A549 (cell line): ENCODE measurements at regions not wholly inside any gene's neighbourhood (a gene's known extent, or its start where the extent isn't known, plus 50 kb on each side); places are given as distances from the start of the nearest gene placed in this dataset.
"Not testable (repeated sequence)": the region's sequence is repeated elsewhere in the genome, so short reads cannot be mapped to it uniquely, and the experiment has no call there.

Experiments
- ATAC-seq, 2 experiments: fragments of 200-7000 bp in 1 of 2; fragments of >200 bp in 1 of 2; cut with Nextera tagmentation in 1 of 2; cut with Tn5 transposase in 1 of 2; 3 replicates each; pipeline versions ENCODE4 v1.8.0 to v1.9.1; 2018 to 2020; ENCODE audit warnings: mild to moderate bottlenecking in 1 of 2, moderate library complexity in 1 of 2
- CTCF ChIA-PET: fragments of 300-600 bp; sonication (Branson Sonifier 250); formaldehyde crosslinking; extraction: SDS; loops from one replicate; lab custom pipeline; 2021; ENCODE audit warnings: antibody characterized with exemption, inconsistent platforms; lab: Yijun Ruan, JAX
- POLR2A ChIA-PET: fragments of 350-600 bp; formaldehyde crosslinking; extraction: SDS; loops from one replicate; lab custom pipeline; 2021; ENCODE audit warnings: antibody characterized with exemption, inconsistent platforms; lab: Yijun Ruan, JAX
- DNase-seq, 2 experiments: peaks; one replicate each; pipeline versions ENCODE4 v3.0.0 to v3.0.0-alpha.2; 2011 to 2016; ENCODE audit warnings: low read depth in 1 of 2, low spot score in 1 of 2
- FAIRE-seq: peaks from 2 replicates; lab custom pipeline; 2011; peaks lifted over from hg19 to GRCh38; lab: Jason Lieb, UNC
- H3K27ac ChIP-seq, 2 experiments: fragments of >200 bp; sonication (Bioruptor Twin); formaldehyde crosslinking; 3 replicates each; pipeline ENCODE4 v1.5.1; 2016 to 2017
- H3K4me1 ChIP-seq: fragments of >200 bp; sonication (Bioruptor Twin); formaldehyde crosslinking; 3 replicates; pipeline ENCODE4 v1.6.1; 2016
- H3K4me2 ChIP-seq: fragments of >200 bp; sonication (Bioruptor Twin); formaldehyde crosslinking; 3 replicates; pipeline ENCODE4 v1.6.1; 2016
- H3K4me3 ChIP-seq: fragments of >200 bp; sonication (Bioruptor Twin); formaldehyde crosslinking; 3 replicates; pipeline ENCODE4 v1.5.1; 2016
- H3K9me3 ChIP-seq: fragments of >200 bp; sonication (Bioruptor Twin); formaldehyde crosslinking; 3 replicates; pipeline ENCODE4 v1.6.1; 2016
- BHLHE40 ChIP-seq: IDR thresholded peaks from 2 replicates; pipeline ENCODE4 v1.6.1; 2012; ENCODE audit warnings: low read depth, low read length, inconsistent platforms
- CBX2 ChIP-seq: fragments of 200-600 bp; sonication (generic); IDR thresholded peaks from 2 replicates; pipeline ENCODE4 v1.6.1; 2016; ENCODE audit warnings: low read depth, mild to moderate bottlenecking, borderline replicate concordance
- CEBPB ChIP-seq, 2 experiments: fragments of >200 bp in 1 of 2; sonication (Bioruptor Twin) in 1 of 2; formaldehyde crosslinking in 1 of 2; IDR thresholded peaks; 2 replicates each; pipeline ENCODE4 v1.6.1; 2012 to 2016
- EHF ChIP-seq: fragments of 250-450 bp; sonication (Bioruptor Pico); IDR thresholded peaks from 2 replicates; pipeline ENCODE4 v1.5.0; 2020; ENCODE audit warnings: mild to moderate bottlenecking
- FOSB ChIP-seq: fragments of 250-450 bp; sonication (Bioruptor Pico); IDR thresholded peaks from 2 replicates; pipeline ENCODE4 v1.5.0; 2020; ENCODE audit warnings: mild to moderate bottlenecking, moderate library complexity
- HEYL ChIP-seq: fragments of 250-450 bp; sonication (Bioruptor Pico); IDR thresholded peaks from 2 replicates; pipeline ENCODE4 v1.8.0; 2021; ENCODE audit warnings: mild to moderate bottlenecking, moderate library complexity
- HMGXB4 ChIP-seq: fragments of 250-450 bp; sonication (Bioruptor Pico); IDR thresholded peaks from 2 replicates; pipeline ENCODE4 v1.5.0; 2021; ENCODE audit warnings: mild to moderate bottlenecking, moderate library complexity, borderline replicate concordance
- JUN ChIP-seq, 2 experiments: fragments of >200 bp; sonication (Bioruptor Twin); formaldehyde crosslinking; IDR thresholded peaks; 2 replicates in 1 of 2; 3 replicates in 1 of 2; pipeline ENCODE4 v1.6.1; 2016 to 2017
- MAFK ChIP-seq: fragments of 450-650 bp; IDR thresholded peaks from 2 replicates; pipeline ENCODE4 v1.6.1; 2014; ENCODE audit not compliant: partially characterized antibody
- NPAS2 ChIP-seq: fragments of 250-450 bp; sonication (Bioruptor Pico); IDR thresholded peaks from 2 replicates; pipeline ENCODE4 v1.8.0; 2022; ENCODE audit warnings: mild to moderate bottlenecking, moderate library complexity, borderline replicate concordance
- NR3C1 ChIP-seq: fragments of >200 bp; sonication (Bioruptor Twin); formaldehyde crosslinking; IDR thresholded peaks from 3 replicates; pipeline ENCODE4 v1.6.1; 2017
- POLR2A ChIP-seq: IDR thresholded peaks from 2 replicates; pipeline ENCODE4 v1.6.1; 2012; ENCODE audit warnings: mild to moderate bottlenecking, low read length
- POLR2AphosphoS2 ChIP-seq: conservative IDR thresholded peaks from 2 replicates; pipeline ENCODE4 v1.6.1; 2012; ENCODE audit warnings: low read length, improper control_type of control experiment, inconsistent platforms
- RAD21 ChIP-seq, 2 experiments: fragments of >200 bp in 1 of 2; sonication (Bioruptor Twin) in 1 of 2; formaldehyde crosslinking in 1 of 2; IDR thresholded peaks in 1 of 2; conservative IDR thresholded peaks in 1 of 2; 2 replicates in 1 of 2; 3 replicates in 1 of 2; pipeline ENCODE4 v1.6.1; 2012 to 2018; ENCODE audit warnings: inconsistent platforms in 1 of 2
- RCOR1 ChIP-seq: fragments of 150-350 bp; IDR thresholded peaks from 2 replicates; pipeline ENCODE4 v1.6.1; 2014; ENCODE audit warnings: antibody characterized with exemption, low read length, low read depth
- REST ChIP-seq: fragments of 200-600 bp; sonication (generic); IDR thresholded peaks from 2 replicates; pipeline ENCODE4 v1.6.1; 2016; ENCODE audit warnings: antibody characterized with exemption, mild to moderate bottlenecking, moderate library complexity
- SREBF2 ChIP-seq: fragments of 450-650 bp; IDR thresholded peaks from 2 replicates; pipeline ENCODE4 v1.6.1; 2014; ENCODE audit warnings: mild to moderate bottlenecking, moderate library complexity
- TP53 ChIP-seq: fragments of 250-450 bp; sonication (Bioruptor Pico); IDR thresholded peaks from 2 replicates; pipeline ENCODE4 v1.5.0; 2021; ENCODE audit warnings: mild to moderate bottlenecking, moderate library complexity
- ZFP36 ChIP-seq: fragments of 450-650 bp; IDR thresholded peaks from 2 replicates; pipeline ENCODE4 v1.6.1; 2014; ENCODE audit warnings: borderline replicate concordance; ENCODE audit not compliant: partially characterized antibody
- WGBS: methylation state at CpG from one replicate; pipeline ENCODE4 v1.1.6; 2017; ENCODE audit errors: missing lambda C conversion rate; 5-methylcytosine and 5-hydroxymethylcytosine counted together
- TF ChIP-seq, protein P1 (sequence below): fragments of >200 bp; sonication (Bioruptor Twin); formaldehyde crosslinking; IDR thresholded peaks from 3 replicates; pipeline ENCODE4 v1.6.1; 2016
- TF ChIP-seq, protein P2 (sequence below): fragments of >200 bp; sonication (Bioruptor Twin); formaldehyde crosslinking; IDR thresholded peaks from 3 replicates; pipeline ENCODE4 v1.5.1; 2016
- TF ChIP-seq, protein P3 (sequence below): IDR thresholded peaks from 2 replicates; pipeline ENCODE4 v1.6.1; 2012; ENCODE audit warnings: low read depth, borderline replicate concordance

GRCh38 chr1:115506518-115506917 lies 135.3 kb upstream of the VANGL1 start:
- Histone ChIP-seq H3K4me2 (no peak overlapping the region), H3K27ac (peak overlapping the region in 1 of 2 experiments; percentile 31; a peak in 1 of 6 replicates), H3K9me3 (no peaks in the 10 kb centered on the region), H3K4me3 (no peak overlapping the region), H3K4me1 (peaks cover 13% of the 10 kb centered on the region)
- no peak for TF ChIP-seq NPAS2 (CRISPR knock-in tag)
- no peak for TF ChIP-seq POLR2A
- no peak for TF ChIP-seq NR3C1
- no peak for TF ChIP-seq RAD21 (conservative IDR thresholded peaks at IDR 0.05 in 1 of 2, IDR thresholded peaks at IDR 0.05 in 1 of 2)
- no peak for TF ChIP-seq POLR2AphosphoS2
- ChIA-PET POLR2A (no interaction called here), CTCF (interaction anchor here (0.7 to 1.7 kb wide), 6 partner anchors 11 to 367 kb away, joined by 3 to 4 read pairs (median 3); no protein-coding TSS in a partner anchor)
- ATAC-seq (no peak), DNase-seq (no peak), FAIRE-seq (no peak)
- WGBS = 50% methylated on average over 7 of the region's 8 CpGs

- ChIA-PET CTCF (interaction anchor here (1.4 kb wide), 1 partner anchor 321 kb away, joined by 3 read pairs; no protein-coding TSS in a partner anchor), POLR2A (no interaction called here)
- no peak for DNase-seq
- Histone ChIP-seq H3K4me1 (peaks cover 7% of the 10 kb centered on the region), H3K4me3 (no peak overlapping the region), H3K27ac (no peak overlapping the region), H3K4me2 (no peak overlapping the region), H3K9me3 (no peaks in the 10 kb centered on the region)
- ATAC-seq = no peak
- TF ChIP-seq SREBF2 (no peak), JUN (IDR thresholded peaks at IDR 0.05) (no peak), CBX2 (no peak), HMGXB4 (CRISPR knock-in tag) (no peak), FOSB (CRISPR knock-in tag) (no peak), BHLHE40 (no peak), CEBPB (IDR thresholded peaks at IDR 0.05) (no peak), POLR2A (no peak), ZFP36 (no peak), REST (no peak), RCOR1 (no peak), EHF (CRISPR knock-in tag) (no peak), TP53 (no peak), HEYL (CRISPR knock-in tag) (no peak), MAFK (no peak)
- TF ChIP-seq, protein P1, sequence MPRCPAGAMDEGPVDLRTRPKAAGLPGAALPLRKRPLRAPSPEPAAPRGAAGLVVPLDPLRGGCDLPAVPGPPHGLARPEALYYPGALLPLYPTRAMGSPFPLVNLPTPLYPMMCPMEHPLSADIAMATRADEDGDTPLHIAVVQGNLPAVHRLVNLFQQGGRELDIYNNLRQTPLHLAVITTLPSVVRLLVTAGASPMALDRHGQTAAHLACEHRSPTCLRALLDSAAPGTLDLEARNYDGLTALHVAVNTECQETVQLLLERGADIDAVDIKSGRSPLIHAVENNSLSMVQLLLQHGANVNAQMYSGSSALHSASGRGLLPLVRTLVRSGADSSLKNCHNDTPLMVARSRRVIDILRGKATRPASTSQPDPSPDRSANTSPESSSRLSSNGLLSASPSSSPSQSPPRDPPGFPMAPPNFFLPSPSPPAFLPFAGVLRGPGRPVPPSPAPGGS = no peak
- TF ChIP-seq, protein P2, sequence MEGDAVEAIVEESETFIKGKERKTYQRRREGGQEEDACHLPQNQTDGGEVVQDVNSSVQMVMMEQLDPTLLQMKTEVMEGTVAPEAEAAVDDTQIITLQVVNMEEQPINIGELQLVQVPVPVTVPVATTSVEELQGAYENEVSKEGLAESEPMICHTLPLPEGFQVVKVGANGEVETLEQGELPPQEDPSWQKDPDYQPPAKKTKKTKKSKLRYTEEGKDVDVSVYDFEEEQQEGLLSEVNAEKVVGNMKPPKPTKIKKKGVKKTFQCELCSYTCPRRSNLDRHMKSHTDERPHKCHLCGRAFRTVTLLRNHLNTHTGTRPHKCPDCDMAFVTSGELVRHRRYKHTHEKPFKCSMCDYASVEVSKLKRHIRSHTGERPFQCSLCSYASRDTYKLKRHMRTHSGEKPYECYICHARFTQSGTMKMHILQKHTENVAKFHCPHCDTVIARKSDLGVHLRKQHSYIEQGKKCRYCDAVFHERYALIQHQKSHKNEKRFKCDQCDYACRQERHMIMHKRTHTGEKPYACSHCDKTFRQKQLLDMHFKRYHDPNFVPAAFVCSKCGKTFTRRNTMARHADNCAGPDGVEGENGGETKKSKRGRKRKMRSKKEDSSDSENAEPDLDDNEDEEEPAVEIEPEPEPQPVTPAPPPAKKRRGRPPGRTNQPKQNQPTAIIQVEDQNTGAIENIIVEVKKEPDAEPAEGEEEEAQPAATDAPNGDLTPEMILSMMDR = no peak
- TF ChIP-seq, protein P3, sequence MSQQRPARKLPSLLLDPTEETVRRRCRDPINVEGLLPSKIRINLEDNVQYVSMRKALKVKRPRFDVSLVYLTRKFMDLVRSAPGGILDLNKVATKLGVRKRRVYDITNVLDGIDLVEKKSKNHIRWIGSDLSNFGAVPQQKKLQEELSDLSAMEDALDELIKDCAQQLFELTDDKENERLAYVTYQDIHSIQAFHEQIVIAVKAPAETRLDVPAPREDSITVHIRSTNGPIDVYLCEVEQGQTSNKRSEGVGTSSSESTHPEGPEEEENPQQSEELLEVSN = no peak
- FAIRE-seq = no peak
Observed at GRCh38 chr1:115505148-115505571, 136.6 kb upstream of the VANGL1 start.

- CTCF ChIA-PET = interaction anchor here (0.6 to 0.7 kb wide), 2 partner anchors 11 to 32 kb away, joined by 3 read pairs; no protein-coding TSS in a partner anchor
- H3K9me3 ChIP-seq, ATAC-seq, H3K4me2 ChIP-seq, FAIRE-seq, DNase-seq, POLR2A ChIA-PET, H3K4me1 ChIP-seq, H3K27ac ChIP-seq, H3K4me3 ChIP-seq: not testable (repeated sequence)
- 54% methylated on average over 4 of the region's 4 CpGs for WGBS
Observed at GRCh38 chr1:115502183-115502582, 139.6 kb upstream of the VANGL1 start.
